ENCODE measurements at regions not wholly inside any gene's neighbourhood (a gene's known extent, or its start where the extent isn't known, plus 50 kb on each side); places are given as distances from the start of the nearest gene placed in this dataset.

GRCh38 chr13:80011448-80012212 lies 329.3 kb downstream of the SPRY2 start:
- Histone ChIP-seq H4K20me1 (ENCODE audit: insufficient read depth) (no peaks in the 10 kb centered on the region), H2AFZ (ENCODE audit: low read depth) (no peak overlapping the region), H3K27ac (no peak overlapping the region), H3K4me1 (ENCODE audit: low read depth, poor library complexity, severe bottlenecking) (no peaks in the 10 kb centered on the region), H3K4me3 (IDR thresholded peaks at IDR 0.05; ENCODE audit: insufficient read depth, low read depth, low read length) (no peak overlapping the region), H3K9ac (no peak overlapping the region), H3K27me3 (ENCODE audit: insufficient read depth, low read depth) (no peaks in the 10 kb centered on the region), H3K4me2 (no peak overlapping the region), H3K79me2 (ENCODE audit: insufficient read depth, low read depth) (no peaks in the 10 kb centered on the region), H3K36me3 (ENCODE audit: insufficient read depth) (no peaks in the 10 kb centered on the region)
- TF ChIP-seq, protein P1, sequence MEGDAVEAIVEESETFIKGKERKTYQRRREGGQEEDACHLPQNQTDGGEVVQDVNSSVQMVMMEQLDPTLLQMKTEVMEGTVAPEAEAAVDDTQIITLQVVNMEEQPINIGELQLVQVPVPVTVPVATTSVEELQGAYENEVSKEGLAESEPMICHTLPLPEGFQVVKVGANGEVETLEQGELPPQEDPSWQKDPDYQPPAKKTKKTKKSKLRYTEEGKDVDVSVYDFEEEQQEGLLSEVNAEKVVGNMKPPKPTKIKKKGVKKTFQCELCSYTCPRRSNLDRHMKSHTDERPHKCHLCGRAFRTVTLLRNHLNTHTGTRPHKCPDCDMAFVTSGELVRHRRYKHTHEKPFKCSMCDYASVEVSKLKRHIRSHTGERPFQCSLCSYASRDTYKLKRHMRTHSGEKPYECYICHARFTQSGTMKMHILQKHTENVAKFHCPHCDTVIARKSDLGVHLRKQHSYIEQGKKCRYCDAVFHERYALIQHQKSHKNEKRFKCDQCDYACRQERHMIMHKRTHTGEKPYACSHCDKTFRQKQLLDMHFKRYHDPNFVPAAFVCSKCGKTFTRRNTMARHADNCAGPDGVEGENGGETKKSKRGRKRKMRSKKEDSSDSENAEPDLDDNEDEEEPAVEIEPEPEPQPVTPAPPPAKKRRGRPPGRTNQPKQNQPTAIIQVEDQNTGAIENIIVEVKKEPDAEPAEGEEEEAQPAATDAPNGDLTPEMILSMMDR (conservative IDR thresholded peaks at IDR 0.05; ENCODE audit: low read depth, low read length), result no peak

DNA sequence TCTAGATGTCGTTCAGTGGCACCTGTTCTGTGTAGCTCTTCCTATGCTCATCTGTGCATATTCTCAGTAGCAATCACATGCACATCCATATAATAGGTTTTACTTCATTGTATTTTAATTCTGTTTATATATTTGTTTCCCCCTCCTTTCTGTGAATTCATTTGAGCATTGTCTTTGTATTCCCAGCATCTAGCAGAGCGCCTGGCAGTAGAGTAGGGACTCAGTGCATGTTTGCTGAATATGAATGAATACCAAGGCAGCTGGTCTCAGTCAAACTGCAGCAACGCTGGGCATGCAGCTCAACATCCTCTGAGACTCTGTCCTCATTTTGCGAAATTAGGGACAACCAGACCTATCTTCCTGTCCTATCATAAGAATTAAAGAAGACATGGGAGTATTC lies 330.1 kb downstream of the SPRY2 start:
- Histone ChIP-seq H3K36me3 (ENCODE audit: insufficient read depth) (no peaks in the 10 kb centered on the region), H3K9ac (no peak overlapping the region), H3K79me2 (ENCODE audit: insufficient read depth, low read depth) (no peaks in the 10 kb centered on the region), H3K4me2 (no peak overlapping the region), H3K4me1 (ENCODE audit: low read depth, poor library complexity, severe bottlenecking) (no peaks in the 10 kb centered on the region), H2AFZ (ENCODE audit: low read depth) (no peak overlapping the region), H4K20me1 (ENCODE audit: insufficient read depth) (no peaks in the 10 kb centered on the region), H3K27ac (no peak overlapping the region), H3K4me3 (IDR thresholded peaks at IDR 0.05; ENCODE audit: insufficient read depth, low read depth, low read length) (no peak overlapping the region), H3K27me3 (ENCODE audit: insufficient read depth, low read depth) (no peaks in the 10 kb centered on the region)
- TF ChIP-seq, protein P1 (conservative IDR thresholded peaks at IDR 0.05; ENCODE audit: low read depth, low read length), result no peak

GRCh38 chr13:80010286-80010831 lies 330.6 kb downstream of the SPRY2 start:
- H3K79me2 ChIP-seq (ENCODE audit: insufficient read depth, low read depth), result no peaks in the 10 kb centered on the region
- H3K27ac ChIP-seq, result no peak overlapping the region
- no peak overlapping the region for H3K4me2 ChIP-seq
- no peak overlapping the region for H2AFZ ChIP-seq (ENCODE audit: low read depth)
- TF ChIP-seq, protein P1 (conservative IDR thresholded peaks at IDR 0.05; ENCODE audit: low read depth, low read length), result no peak
- H4K20me1 ChIP-seq (ENCODE audit: insufficient read depth), result no peaks in the 10 kb centered on the region
- no peaks in the 10 kb centered on the region for H3K4me1 ChIP-seq (ENCODE audit: low read depth, poor library complexity, severe bottlenecking)
- no peaks in the 10 kb centered on the region for H3K27me3 ChIP-seq (ENCODE audit: insufficient read depth, low read depth)
- no peak overlapping the region for H3K4me3 ChIP-seq (IDR thresholded peaks at IDR 0.05; ENCODE audit: insufficient read depth, low read depth, low read length)
- no peaks in the 10 kb centered on the region for H3K36me3 ChIP-seq (ENCODE audit: insufficient read depth)
- no peak overlapping the region for H3K9ac ChIP-seq

GRCh38 chr13:80009760-80010159 lies 331.2 kb downstream of the SPRY2 start:
- no peak overlapping the region for H3K4me3 ChIP-seq (IDR thresholded peaks at IDR 0.05; ENCODE audit: insufficient read depth, low read depth, low read length)
- no peaks in the 10 kb centered on the region for H3K79me2 ChIP-seq (ENCODE audit: insufficient read depth, low read depth)
- H3K4me2 ChIP-seq, result no peak overlapping the region
- TF ChIP-seq, protein P1 (conservative IDR thresholded peaks at IDR 0.05; ENCODE audit: low read depth, low read length), result no peak
- H2AFZ ChIP-seq (ENCODE audit: low read depth), result no peak overlapping the region
- no peaks in the 10 kb centered on the region for H4K20me1 ChIP-seq (ENCODE audit: insufficient read depth)
- no peaks in the 10 kb centered on the region for H3K4me1 ChIP-seq (ENCODE audit: low read depth, poor library complexity, severe bottlenecking)
- H3K9ac ChIP-seq, result no peak overlapping the region
- H3K27ac ChIP-seq, result no peak overlapping the region
- H3K36me3 ChIP-seq (ENCODE audit: insufficient read depth), result no peaks in the 10 kb centered on the region
- no peaks in the 10 kb centered on the region for H3K27me3 ChIP-seq (ENCODE audit: insufficient read depth, low read depth)
